ENCODE measurements at regions not wholly inside any gene's neighbourhood (a gene's known extent, or its start where the extent isn't known, plus 50 kb on each side); places are given as distances from the start of the nearest gene placed in this dataset.

DNA sequence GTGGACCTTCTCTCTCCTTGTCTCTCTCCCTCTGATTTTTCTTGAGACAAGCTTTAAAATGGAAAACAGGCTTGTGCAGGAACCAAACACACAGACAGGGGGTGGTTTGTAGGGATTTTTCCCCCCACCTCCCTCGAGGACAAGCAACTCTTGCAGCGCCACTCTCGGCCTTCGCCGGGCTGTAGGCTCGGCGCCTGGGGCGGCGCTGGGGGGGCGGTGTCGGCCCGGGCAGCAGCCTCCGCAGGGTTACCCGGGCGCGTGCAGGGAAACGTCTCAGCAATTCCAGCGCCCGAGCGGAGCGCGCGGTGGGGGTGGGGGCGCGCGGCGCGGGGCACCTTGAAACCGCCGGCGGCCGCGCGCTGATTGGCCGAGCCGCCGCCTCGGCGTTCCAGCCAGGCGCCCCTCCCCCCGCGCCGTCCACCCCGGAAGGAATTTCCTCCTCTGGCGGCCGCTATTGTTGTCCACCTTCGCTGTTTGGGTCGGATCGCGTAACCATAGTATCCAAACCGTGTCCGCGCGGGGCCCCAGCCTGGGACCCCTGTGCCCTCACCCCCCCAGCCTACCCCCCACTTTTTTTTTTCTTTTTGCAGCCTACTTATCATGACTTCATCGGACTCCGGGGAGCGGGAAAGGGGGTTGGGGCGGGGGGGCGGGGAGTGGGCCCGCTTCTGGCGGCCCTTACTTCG lies 59.8 kb upstream of the ACOT11 start:
- TF ChIP-seq POLR2A (IDR thresholded peaks at IDR 0.05): peak in 2 of 3 donors; percentile 45 to 49
- TF ChIP-seq, protein P1, sequence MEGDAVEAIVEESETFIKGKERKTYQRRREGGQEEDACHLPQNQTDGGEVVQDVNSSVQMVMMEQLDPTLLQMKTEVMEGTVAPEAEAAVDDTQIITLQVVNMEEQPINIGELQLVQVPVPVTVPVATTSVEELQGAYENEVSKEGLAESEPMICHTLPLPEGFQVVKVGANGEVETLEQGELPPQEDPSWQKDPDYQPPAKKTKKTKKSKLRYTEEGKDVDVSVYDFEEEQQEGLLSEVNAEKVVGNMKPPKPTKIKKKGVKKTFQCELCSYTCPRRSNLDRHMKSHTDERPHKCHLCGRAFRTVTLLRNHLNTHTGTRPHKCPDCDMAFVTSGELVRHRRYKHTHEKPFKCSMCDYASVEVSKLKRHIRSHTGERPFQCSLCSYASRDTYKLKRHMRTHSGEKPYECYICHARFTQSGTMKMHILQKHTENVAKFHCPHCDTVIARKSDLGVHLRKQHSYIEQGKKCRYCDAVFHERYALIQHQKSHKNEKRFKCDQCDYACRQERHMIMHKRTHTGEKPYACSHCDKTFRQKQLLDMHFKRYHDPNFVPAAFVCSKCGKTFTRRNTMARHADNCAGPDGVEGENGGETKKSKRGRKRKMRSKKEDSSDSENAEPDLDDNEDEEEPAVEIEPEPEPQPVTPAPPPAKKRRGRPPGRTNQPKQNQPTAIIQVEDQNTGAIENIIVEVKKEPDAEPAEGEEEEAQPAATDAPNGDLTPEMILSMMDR (IDR thresholded peaks at IDR 0.05): peak in 4 of 7 experiments; percentile 8 to 39 (median 30)
